PC-9 (cell line): ENCODE measurements at regions not wholly inside any gene's neighbourhood (a gene's known extent, or its start where the extent isn't known, plus 50 kb on each side); places are given as distances from the start of the nearest gene placed in this dataset.

Experiments used
- CTCF ChIP-seq: fragments of 200-600 bp; sonication (generic); conservative IDR thresholded peaks from 2 replicates; pipeline ENCODE4 v1.6.1; 2017; ENCODE audit warnings: mixed run types, antibody characterized with exemption, mild to moderate bottlenecking, moderate library complexity
- EZH2 ChIP-seq: fragments of 200-600 bp; sonication (generic); IDR thresholded peaks from 2 replicates; pipeline ENCODE4 v1.8.0; 2017; ENCODE audit warnings: antibody characterized with exemption, low read depth

- TF ChIP-seq CTCF: no peak
- no peak for TF ChIP-seq EZH2
Observed at GRCh38 chr5:98581112-98581997, 192.1 kb upstream of the RGMB start.
